Bone marrow (tissue), 2 donors: ENCODE measurements at regions not wholly inside any gene's neighbourhood (a gene's known extent, or its start where the extent isn't known, plus 50 kb on each side); places are given as distances from the start of the nearest gene placed in this dataset.

Experiments used
- DNase-seq, 2 donors: peaks; one replicate each; lab custom pipeline; 2025; lab: John Stamatoyannopoulos, UW

DNA sequence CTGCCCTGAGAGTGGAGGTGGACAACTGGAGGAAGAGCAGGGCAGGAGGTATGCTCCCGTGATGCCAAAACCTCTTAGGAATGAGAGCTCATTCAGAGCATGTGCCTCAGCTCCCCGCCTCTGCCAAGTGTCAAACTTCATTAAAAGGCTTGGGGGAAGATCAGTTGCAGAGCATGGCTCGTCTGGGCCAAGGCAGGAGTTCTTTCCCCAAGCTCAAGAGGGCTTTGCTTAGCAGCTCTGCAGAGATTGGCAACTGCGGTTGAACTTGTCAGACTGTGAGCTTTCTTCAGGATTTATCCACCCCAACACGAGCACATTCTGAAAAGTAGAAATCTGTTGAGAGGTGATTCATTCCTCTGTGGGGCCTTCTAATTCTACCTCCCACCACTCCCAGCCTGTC, 248.1 kb downstream of the HS3ST3A1 start:
- no peak for DNase-seq

DNA sequence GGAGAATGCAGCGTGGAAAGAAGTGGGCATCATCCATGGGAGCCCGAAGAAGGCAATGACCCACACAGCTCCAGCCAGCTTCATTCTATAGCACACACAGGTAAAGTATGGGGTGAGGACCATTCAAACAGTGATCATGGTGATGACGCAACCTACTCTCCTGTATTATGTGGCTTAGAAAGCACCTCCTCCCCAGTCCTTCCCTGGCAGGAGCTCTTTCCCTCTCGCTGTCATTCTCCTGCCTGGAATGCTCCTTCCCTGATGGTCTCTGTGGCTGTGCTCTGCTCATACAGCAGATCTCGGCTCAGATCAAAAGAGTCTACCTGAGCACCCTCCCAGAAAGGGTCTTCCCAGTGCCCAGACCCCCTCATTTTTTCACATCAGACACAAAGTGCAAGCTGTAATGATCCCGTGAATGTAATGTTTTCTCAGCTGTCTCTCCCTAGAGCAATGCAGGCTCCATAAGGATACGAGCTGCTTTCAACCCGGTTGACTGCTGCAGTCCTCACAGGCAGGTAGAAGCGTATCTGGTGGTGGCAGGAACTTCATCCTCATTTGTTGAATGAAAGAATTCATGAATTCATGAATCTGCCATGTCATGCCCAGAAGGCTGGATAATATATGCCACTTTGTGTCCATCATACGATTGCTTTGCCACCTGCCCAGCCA, 248.8 kb downstream of the HS3ST3A1 start:
- no peak for DNase-seq

DNA sequence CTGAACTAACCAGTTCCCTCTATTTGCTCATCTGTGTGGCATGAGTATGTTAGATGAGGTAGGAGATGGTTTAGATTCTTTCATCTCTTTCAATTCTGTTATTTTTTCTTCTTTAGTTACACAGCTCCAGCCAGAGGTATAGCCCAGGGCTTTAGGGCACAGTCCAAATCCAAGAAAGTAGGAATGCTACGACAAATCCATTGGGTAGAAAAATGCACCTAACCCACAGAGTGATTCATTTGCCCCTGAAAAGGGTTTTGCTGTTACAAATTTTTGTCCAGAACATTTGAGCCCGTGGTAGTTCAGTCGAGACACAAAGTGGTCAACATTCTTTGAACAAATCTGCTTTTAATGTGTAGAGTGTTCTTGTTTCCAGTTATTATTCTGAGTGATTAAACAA, 250.7 kb downstream of the HS3ST3A1 start:
- DNase-seq: no peak

DNA sequence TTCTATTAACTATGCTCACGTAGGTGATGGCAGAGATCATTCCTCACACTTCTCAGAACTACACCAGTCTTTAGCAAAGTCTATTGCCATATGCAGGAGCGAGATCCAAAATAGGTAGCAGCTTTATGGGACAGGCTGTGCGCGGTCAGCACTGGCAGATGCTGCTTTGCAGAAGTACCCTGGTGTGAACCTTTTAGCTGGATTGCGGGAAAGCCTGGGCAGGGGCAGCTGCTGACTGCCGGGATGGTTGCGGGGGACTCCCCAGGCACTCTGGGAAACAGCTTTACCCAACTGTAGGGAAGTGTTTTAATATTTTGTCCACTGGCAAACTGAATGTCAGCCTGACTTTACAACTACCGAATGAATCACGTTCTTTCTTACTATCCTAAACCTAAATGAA, 251.3 kb downstream of the HS3ST3A1 start:
- no peak for DNase-seq

DNA sequence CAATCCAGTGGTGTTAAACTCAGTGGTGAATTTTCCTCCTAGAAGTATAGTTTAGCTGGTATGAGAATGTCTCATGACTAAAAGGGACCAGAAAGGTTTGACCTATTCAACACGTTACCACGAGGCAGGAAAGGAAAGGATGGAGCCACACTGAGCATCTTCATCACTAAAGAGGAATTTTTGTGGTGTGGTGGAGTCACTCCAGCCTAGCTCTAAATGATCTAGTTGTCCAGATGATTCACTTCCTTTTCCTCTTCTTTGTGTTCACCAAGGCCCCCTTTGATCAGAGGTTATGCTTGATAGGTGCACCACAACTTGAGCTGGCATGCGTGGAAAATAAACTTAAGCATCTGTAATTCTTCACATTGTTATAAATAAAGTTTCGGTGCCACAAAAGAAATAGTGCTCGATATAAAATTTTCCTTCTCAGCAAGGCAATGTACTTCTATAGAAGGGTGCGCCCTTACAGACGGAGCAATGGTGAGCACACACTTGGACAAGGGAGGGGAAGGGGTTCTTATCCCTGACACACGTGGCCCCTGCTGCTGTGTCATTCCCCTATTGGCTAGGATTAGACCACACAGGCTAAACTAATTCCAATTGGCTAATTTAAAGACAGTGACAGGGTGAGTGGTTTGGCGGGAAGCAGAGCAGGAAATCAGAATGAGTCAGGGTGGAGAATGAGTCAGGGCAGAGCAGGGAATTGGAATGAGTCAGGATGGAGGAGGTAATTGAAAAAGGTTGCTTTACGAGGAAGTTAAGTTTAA, 254.6 kb downstream of the HS3ST3A1 start:
- peak in 1 of 2 donors; percentile 34 for DNase-seq

DNA sequence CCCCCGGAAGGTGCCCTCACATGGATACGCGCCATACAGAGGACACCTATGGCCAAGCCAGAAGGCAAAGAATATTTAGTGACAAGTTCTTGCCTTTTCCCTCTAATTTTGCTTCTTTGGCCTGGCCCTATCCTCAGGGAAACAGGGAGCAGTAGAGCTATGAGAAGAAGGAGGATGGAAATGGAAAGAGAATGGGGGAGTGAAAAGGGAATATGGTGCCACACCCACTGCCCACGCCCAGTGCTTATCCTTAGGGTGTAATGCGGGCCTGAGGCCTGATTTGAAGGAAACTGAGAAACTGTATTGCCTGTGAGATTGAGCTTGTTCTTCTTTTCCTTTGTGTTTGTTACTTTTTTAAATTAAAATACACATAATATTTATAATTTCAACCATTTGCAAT, 255.1 kb downstream of the HS3ST3A1 start:
- no peak for DNase-seq

DNA sequence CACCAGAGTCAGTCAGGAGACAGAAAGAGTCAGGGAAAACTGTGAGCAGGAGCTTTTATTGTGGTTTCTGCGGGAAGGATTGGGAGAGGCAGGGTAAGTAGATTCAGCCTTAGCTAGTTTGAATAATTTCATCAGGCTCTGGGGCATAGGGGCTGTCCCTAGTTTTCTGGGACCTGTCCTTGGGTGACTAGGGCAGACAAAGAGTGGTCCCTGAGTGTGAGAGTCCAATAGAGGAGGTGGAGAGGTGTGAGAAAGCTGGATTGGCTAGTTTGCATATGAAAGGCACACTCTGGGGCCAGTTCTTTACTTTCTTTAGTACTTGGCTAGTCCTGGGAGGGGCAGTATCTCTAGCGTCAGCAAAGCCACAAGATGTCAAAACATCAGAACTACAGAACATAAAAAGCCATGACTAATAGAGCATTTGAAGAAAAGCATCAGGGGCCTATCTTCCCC, 255.6 kb downstream of the HS3ST3A1 start:
- no peak for DNase-seq

DNA sequence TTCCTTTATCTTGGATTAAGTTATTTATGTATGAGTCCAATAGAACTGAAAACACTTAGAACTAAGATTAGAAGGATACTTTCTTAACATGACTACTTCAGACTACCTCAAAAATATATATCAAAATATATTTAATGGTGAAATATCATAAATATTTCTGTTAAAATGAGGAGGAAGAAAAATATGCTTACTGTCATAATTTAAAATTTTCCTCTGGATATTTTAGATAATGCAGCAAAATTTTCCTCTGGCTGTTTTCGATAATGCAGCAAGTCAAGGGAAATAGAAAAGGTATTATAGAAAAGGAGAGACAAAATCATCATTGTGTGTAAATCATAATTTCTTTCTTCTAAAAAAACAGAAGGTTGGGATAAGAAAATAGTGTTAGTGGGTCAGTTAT, 263.3 kb downstream of the HS3ST3A1 start:
- DNase-seq: no peak

DNA sequence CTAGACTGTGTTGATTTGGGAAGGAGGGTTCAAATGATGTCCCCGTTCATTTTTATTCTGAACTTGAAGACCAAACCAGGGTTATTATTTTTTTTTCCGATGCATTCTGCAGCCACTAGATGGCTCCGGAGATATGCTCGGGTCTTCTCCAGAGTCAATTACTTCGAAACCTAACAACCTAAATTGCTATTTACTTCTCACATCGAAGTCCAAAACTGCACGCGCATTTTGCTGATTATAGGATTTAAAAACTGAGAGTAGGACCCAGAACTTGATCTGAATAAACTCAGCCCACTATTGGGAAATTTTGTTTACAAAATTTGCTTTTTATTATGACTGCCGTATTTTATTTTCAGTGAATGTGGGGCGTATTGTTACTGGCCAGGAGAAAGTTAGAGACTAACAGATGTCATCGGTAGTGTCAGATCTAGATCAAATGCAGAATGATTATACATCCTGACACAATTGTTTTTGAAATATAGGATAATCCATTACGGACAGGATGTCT, 263.8 kb downstream of the HS3ST3A1 start:
- peak in 1 of 2 donors; percentile 9 for DNase-seq

DNA sequence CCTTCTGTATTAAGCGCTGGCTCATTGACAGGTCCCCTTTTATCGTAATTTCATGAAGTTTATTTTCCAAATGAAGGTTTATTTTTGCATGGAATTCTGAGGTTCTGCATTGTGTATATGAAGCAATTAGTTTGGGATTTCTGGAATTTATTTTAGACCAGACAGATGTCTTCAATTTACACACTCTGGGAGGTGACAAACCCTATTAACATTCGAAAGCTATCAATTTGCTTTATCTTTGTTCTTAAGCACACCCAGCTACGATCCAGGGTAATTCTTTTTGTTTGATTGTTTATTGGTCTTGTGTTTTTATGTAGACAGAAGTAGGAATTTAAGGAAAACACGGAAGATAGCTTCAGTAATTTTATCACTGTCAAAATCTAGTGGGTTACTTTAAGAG, 264.6 kb downstream of the HS3ST3A1 start:
- no peak for DNase-seq

DNA sequence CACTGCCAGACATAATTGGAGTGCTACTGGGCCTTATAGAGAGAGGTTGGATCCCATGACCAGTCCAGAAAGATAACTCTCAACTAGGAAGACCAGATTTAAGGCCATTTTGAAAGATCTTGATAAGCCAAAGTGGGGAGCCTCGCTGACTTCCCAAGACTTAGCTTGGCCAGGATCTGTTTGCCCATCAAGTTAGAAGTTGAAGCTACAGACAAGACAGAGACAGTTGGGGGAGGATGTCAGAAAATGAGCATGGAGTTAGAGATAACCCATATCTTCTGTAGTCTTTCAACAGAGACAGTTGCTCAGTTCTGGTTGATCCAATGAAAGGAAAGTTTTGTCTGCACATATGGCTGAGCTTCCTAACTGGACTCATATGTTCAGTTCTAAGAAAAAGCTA, 267.4 kb downstream of the HS3ST3A1 start:
- no peak for DNase-seq

DNA sequence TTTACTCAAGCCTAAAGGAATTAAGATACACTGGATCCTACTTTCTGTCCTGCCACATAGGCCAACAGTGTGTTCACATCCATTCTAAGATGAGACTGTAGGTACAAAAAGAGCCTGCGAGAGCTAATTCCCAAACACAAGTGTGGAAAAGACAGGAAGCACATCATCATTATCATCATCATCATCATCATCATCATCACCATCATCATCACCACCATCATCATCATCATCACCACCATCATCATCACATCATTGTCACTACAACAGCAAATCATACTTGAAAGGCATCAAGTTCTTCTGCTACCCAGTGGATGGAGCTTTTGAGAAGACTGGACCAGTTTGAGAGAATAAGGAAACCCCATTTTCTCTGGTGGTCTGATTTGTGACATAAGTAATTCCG, 268.1 kb downstream of the HS3ST3A1 start:
- no peak for DNase-seq

DNA sequence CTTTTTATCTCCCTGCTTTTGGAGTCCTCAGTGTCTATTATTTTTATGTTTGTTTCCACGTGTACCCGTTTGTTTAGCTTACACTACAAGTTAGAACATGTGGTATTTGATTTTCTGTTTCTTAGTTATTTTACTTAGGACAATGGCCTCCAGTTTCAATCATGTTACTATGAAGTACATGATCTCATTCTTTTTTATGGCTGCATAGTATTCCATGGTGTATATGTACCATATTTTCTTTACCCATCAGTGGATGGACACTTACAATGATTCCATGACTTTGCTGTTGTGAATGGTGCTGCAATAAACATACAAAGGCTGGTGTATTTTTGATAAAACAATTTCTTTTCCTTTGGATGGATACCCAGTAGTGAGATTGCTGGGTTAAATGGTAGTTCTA, 269.5 kb downstream of the HS3ST3A1 start:
- no peak for DNase-seq

DNA sequence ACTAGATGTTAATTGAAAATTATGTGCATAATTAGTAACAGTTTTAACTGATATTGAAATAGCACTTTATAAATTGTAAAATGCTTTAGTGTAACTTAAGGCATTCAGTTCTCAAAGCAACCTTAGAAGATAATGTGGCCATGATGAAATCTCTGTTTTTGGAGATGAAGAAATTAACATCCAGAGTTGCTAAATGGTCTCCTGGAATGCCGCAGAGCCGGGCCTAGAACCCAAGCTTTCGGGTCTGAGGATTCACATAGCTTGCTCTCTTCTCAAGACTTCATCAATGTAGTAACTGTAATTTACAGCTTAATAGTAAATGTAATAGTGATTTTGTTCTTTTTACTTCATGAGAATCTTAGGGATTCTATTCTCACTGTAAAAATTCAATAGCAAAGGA, 272.3 kb downstream of the HS3ST3A1 start:
- DNase-seq: no peak

DNA sequence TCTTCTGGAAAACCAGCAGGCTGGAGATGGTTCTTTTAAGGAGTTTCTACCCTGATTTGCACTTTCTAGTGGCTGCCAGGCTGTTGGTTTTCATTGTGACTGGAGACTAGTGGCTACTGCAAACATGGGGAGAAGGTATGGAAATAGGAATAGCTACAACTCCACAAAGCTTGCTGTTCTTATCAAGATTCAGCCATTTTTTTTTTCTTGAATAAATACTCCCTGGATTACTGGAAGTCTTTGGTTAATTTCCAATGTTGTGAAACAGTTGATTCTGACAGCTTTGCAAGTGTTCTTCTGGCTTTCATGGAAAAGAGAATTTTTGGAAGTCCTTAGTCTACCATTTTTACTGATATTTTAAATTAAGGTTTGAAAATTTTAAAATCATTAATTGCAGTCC, 277.7 kb downstream of the HS3ST3A1 start:
- no peak for DNase-seq

DNA sequence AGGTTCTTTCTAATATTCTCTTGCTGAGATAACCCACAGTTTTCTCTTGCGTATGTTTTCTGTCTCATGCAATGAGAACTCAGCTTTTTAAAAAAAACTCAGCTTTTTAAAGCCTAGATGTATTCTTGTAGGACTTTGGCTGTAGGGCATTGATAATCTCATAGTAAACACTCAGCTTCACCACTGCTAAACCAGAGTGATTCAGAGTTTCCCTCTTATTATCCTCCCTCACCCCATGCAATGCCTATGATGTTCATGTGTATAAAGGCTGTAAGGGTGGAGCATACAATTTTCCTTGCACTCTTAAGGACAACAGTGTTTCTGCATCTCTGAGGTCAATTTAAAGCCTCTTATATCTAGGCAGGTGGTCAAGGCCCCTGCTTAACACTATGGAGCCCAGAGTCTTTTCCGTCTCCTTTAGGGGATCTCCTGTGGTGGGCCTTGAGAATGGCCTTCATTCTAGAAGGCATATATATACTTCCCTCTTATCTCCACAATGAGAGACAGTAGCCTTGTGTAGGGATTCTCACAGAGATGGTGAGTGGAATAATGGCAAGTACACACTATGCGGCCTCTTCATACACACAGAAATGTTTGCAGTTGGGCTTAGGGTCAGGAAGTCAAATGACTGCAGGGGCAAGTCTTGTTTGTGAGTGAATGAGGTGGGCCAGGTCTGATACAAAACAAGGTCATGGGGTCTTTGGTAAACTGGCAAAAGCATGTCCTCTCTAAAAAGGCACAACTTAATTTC, 279.6 kb downstream of the HS3ST3A1 start:
- DNase-seq: no peak

DNA sequence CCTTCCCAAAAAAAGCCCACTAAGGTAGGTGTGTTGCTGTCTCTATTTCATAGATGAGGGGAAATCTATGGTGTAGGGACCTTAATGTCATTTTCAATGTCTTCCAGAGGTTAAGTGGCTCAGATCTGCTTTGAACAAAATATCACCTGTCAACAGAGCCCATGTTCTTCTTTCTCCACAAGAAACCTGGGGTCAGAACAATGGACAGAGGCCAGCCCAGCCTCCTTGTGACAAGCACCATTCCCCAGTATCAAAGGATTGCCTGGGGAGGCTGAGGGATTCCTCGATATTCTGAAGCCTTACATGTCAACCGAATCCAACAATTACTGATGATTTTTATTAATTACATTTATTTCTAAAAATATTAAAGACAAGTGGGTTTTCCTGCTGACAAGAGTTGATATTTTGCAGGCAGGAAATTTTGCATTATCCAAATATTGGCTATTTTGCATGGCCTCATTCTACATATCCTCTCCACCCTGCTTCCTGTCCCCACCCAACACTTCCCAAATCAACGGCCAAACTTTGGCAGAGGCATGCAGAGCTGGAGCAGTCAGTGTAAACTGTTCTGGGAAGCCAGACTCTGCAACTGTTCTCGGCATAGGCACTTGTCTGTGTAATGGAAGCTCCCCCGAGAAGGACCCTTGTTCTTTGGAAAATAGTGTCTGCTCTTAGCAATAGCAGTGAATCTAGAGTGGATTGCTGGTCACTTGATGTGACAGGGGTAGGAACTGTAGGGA, 281.5 kb downstream of the HS3ST3A1 start:
- DNase-seq: no peak

DNA sequence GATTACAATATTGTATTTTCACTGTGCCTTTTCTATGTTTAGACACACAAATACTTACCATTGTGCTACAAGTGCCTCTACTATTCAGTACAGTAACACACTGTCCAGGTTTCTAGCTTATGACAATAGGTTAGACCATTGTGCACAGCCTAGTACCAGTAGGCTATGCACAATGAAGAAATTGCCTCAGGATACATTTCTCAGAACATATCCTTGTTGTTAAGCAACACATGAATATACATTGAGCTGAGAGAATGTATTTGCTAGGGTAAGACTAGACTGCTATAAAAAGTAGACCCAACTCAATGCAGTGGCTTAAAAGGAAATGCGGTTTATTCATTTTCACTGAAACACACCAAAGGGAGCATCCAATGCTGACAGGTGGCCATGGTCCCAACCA, 285.1 kb downstream of the HS3ST3A1 start:
- no peak for DNase-seq

DNA sequence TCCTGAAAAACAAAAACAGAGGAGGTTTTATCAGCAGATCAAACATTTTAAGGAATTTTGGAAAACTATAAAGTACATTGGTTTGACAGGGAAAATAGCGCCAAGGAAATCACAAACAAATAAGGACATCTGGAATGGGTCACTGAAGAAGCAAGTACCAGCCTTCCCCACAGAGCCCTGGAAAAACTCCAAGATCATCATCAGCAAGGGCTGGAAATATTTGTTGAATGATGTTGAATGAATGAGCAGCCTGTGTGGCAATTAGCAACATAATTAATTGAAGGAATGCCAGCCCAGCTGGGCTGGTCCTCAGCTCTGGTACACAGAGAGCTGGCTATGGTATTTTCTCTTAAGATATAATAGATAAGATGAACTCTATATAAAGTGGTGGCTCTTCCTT, 290.4 kb downstream of the HS3ST3A1 start:
- no peak for DNase-seq

DNA sequence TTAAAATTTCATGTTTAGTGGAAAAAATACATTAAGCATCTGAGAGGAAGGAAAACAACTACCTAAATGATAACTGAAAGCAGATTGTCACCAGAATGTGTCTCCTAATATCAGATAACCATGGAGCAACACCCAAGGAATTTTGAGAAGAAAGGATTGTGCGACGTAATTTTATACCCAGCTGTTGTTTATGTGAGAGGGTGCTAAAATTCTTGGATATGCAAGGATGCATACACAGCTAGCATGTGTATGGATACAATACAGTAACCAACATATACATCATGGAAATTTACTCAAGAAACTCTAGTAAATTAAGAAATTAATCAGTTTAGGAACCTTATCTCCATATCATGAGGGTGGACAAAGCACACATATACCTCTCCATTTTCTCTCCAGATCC, 290.9 kb downstream of the HS3ST3A1 start:
- no peak for DNase-seq

DNA sequence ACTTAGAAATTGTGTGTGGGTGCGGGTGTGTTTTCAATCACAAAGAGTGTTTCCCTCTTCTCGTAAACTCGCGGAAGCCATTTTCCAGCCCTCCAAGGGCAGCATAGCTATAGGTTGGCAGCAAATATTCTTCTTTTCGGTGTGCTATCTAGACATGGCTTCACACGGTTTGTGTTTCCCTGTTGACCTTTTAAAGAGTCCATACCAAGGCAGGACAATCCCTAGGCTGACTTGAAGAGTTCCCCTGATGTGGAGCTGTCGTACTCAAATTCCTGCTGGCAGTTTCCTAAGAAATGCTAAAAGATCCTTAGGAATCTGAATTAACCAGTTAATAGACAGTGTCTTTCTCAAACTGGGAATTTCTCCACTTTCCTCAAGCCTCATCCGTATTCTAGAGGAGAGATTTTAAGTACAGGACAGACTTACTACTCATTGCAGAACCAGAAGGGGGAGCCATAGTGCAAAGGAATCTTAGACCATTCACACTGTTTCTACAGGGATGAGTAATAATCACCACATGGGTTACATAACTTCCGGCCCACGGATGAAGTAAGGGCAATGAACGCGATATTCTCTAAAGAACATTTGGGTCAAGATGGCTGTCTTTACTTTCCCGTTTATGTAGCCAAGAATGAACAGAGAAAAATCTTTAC, 288.6 kb upstream of the ELAC2 start:
- peak in 1 of 2 donors; percentile 51 for DNase-seq

DNA sequence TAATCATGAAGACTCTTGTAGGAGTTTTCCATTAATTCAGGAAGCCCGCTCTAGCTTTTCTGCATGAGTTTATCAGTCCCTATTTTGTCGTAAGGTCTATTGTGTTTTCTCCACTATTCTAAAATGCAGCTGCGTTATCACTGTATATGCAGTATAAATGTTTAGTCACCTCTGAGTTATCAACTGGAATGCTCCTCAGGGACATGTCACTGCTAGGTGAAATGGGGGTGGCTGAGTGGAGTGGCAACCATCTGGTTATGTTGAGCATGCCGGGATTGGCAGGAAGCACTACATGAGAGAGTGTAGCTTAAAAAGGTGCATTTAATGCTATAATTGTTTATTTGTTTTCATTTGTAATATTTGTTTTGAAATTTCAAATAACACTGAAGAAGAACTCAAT, 285.2 kb upstream of the ELAC2 start:
- no peak for DNase-seq
